HG02610 (cell line): ENCODE measurements at regions not wholly inside any gene's neighbourhood (a gene's known extent, or its start where the extent isn't known, plus 50 kb on each side); places are given as distances from the start of the nearest gene placed in this dataset.
"Not testable (repeated sequence)": the region's sequence is repeated elsewhere in the genome, so short reads cannot be mapped to it uniquely, and the experiment has no call there.

ENCODE experiments used
- ATAC-seq: cut with Tn5 transposase; IDR thresholded peaks from one replicate; pipeline ENCODE4 v1.9.1; 2021; ENCODE audit warnings: mild to moderate bottlenecking, moderate library complexity; ENCODE audit not compliant: unreplicated experiment

DNA sequence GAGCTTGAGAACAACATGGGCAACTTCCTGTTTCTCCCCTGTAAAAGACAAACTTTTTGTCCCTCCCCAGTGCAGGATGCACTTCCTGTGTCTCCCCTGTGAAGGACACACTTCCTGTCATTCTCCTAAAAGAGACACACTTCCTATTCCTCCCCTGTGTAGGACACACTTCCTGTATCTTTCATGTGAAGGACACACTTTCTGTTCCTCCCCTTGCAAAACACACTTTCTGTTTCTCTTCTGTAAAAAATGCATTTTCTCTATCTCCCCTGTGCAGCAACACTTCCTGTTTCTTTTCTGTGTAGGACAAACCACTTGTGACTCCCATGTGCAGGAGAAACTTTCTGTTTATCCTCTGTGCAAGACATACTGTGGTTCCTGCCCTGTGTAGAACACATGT, 488.6 kb upstream of the USP9Y start:
- no peak for ATAC-seq

DNA sequence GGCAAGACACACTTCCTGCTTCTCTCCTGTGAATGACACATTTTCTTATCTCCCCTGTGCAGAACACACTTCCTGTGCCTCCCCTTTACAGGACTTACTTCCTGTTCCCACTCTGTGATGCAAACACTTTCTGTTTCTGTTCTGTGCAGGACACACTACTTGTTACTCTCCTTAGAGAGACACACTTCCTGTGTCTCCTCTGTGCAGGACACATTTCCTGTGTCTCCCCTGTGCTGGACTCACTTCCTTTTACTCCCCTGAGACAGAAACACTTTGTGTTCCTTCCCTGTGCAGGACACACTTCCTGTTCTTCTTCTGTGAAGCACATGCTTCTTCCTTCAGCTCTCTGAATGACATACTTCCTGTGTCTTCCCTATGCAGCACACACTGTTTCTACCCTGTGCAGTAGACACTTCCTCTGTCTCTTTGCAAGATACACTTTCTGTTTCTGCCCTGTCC, 485.4 kb upstream of the USP9Y start:
- no peak for ATAC-seq

DNA sequence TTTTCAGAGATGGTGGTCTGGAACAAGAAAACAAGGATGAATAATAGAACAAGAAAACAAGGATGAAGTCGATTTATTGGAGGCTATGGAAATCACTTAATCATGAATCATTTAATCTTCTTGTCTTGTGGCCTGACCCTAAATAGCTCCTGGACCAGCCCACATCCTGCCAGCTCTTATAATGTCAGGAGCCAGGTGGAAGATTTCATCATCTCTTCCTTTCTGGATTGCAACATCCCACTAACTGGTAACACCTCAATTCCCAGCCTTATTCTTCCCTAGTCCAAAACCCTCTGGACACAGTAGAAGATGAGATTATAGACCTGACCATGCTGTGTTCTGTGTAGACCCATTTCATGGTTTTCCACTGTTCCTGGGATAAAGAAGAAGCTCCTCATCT, 470.1 kb upstream of the USP9Y start:
- ATAC-seq, result no peak

DNA sequence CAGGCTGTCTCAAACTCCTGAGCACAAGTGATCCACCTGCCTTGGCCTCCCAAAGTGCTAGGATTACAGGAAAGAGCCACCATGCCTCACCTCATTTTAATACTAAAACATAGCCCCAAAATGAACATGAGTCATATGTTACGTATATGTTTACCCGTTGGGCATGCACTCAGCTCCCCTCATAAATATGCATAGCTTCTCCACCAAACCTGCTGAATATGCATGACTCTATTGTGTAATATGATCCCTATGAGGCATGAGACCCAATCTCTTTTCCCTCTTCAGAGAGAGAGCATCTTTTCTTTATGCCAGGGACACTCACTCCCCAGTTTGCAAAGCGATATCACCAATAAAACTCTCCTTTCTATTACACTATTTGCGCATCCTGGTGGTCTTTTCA, 464.6 kb upstream of the USP9Y start:
- no peak for ATAC-seq

DNA sequence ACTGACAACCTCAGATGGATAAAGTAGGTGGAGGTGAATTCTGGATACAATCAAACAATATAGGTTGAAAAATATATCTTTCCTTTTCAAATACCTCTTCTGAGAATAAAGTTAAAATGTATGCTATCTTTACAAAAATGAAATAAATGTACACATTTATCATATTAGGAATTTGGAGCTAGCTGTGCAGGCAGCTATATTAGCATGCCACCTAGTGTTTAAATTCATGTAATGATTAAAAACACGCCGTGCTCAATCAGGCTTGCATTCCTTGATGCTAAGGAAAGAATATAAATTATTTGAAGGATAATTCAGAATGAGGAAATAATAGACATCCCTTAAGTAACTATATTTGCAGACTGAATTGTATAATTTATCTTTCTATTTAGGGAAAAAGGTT, 460.7 kb upstream of the USP9Y start:
- ATAC-seq, result not testable (repeated sequence)

DNA sequence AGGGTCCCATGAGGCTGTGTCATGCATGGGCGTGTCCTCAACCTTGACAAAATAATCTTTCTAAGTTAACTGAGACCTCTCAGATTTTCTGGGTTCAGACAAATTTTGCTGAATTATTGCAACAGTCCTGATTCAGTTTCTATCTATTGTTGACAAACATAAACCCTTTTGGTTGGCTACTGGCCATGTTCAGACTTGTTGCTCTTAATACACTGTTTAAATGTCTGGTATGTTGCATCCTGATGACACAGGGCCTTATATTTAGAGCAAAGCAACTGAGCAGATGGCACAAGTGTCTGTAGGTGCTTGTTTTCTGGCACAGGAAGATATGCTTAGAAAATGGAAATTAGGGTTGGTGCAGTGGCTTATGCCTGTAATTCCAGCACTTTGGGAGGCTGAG, 456.9 kb upstream of the USP9Y start:
- ATAC-seq, result no peak

DNA sequence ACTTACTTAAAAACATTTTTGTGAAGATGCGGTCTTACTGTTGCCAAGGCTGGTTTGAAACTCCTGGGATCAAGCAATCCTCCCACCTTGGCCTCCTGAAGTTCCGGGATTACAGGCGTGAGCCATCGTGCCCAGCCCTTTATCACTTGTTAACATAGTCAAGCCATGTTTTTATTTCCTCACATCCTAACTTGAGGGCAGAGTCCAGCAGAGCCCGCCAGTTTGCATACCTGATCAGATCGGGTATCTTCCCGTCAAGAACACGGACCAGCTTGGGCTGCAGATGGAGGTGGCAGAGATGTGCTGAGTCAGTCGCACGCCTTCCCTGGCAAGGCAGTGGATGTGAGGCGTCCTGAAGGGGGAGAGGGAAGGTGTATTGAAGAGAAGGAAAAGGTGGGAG, 447.3 kb upstream of the USP9Y start:
- no peak for ATAC-seq

DNA sequence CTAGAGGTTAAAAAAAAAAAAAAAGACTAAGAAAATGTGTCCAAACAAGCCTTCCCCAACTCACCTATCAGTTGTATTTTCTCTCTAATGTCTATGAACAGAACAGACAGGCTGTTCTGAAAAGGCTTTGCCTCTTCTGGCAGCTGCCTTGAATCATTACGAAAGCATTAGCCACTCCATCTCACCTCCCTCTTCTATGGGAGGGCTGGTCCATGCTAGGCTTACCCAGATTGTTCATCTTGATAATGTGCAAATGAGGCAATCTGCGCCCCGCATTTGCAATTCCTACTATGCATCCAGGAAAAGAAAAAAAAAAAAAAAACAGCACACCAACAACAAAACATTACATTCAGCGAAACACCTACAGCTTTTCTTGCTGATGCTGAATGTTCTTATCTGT, 429.9 kb upstream of the USP9Y start:
- no peak for ATAC-seq

DNA sequence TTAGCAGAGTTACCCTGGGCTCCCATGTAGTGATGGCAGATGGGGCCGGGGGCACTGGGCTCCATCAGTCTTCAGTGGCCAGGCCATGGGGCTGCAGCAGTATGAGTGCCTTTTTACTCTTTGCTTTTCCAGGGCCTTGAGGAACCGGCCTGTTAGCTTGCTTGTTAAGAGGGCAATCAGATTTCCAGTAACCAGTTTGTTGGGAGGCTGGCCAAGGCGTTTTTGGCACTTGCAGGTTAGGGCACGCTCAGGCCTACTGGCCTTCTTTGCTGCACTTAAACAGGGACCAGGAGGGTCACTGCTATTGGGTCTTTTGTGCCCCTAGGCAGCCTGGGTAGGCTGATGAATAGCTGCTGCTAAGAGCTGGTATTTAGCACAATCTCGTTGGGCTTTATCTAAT, 415.4 kb upstream of the USP9Y start:
- no peak for ATAC-seq

DNA sequence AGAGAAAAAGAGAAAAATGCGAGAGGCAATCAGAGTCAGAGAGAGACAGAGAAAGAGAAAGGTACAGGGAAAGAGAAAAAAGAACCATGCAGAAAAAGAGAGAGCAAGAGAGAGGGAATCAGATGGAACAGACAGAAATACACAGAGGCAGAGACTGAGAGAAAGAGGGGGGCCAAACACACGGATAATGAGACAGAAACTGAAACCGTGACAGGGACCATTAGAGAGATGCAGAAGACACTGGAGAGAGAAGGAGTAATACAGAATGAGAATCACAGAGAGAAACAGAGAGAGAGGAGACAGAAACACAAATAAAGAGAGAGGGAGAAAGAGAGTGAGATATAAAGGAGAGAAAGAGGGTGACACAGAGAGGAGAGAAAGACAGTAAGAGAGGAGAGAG, 412.1 kb upstream of the USP9Y start:
- no peak for ATAC-seq

DNA sequence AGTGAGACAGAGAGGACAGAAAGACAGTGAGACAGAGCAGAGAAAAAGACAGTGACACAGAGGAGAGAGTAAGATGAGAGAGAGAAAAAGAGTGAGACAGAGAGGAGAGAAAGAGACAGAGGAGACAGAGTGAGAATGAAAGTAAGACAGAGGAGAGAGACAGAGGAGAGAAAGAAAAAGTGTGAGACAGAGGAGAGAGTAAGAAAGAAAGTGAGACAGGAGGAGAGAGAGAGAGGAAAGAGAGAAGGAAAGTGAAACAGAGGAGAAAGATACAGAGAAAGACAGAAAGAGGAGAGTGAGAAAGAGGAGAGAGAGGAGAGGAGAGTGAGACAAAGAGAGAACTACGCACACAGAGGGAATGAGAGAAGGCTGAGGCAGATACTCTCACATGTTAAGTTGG, 411.6 kb upstream of the USP9Y start:
- no peak for ATAC-seq

DNA sequence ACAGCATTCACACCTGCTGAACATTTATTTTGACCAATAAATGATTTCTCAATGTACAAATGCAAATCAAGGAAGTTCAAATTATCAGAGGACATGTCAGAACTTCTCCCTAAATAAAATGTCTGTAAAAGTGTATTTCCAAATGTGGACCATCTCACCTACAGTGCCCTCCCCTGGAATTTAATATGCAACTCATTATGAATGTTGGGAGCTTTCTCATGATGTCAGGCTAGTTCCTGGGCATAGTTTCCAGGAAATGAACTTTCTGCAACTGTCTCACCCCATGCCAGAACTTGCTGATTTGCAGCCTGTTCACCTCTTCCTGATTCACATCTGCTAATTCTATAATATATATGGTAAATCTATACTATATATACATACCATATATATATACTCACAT, 408.5 kb upstream of the USP9Y start:
- no peak for ATAC-seq

DNA sequence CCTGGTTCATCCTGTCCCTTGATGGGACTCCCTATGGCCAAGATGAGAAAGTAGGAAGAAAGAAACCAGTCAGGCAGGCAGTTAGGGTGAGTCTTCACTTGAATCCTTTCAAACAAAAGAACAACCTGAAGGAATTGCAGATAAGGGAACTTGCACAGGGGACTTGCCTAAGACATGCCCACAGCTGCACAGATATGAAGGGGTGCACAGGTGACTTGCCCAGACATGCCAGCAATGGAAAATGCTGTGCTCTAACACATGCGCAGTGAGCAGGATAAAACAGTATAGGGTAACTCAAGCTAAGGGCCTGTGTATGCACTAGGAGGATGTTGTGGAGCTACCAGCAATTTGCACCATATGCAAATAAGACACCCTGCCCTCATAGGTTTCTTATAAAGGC, 404.6 kb upstream of the USP9Y start:
- ATAC-seq, result no peak

DNA sequence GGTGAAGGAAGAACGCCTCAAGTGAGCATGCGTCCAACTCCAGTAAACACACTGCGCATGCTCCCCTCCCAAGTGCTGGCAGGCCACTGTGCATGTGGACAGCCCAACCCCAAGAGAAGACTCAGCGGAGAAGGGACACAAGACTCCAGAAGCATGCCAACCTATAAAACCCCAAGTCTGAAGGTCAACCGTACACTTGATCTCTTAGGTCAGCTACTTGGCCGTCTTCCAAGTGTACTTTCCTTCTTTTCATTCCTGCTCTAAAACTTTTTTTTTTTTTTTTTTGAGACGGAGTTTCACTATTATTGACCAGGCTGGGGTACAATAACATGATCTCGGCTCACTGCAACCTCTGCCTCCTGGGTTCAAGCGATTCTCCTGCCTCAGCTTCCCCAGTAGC, 401.2 kb upstream of the USP9Y start:
- not testable (repeated sequence) for ATAC-seq

DNA sequence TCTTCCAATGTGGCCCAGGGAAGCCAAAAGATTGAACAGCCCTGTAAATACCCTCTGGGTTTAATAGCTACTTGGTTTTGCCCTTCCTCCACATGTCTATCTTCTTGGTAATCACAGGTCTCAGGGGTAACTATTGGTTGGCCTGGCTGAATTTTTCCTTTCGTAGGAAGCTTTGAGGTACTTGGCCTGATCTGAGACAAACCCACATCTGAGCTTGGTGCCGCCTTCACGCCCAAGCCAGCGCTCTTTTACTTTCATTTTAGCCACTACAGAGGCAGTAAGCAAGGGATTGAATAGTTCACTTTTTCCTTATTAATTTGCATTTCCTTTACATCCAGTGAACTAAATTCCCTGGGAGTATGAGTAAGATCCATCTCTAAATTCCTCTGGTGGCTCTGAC, 397.6 kb upstream of the USP9Y start:
- peak; percentile 90 for ATAC-seq

DNA sequence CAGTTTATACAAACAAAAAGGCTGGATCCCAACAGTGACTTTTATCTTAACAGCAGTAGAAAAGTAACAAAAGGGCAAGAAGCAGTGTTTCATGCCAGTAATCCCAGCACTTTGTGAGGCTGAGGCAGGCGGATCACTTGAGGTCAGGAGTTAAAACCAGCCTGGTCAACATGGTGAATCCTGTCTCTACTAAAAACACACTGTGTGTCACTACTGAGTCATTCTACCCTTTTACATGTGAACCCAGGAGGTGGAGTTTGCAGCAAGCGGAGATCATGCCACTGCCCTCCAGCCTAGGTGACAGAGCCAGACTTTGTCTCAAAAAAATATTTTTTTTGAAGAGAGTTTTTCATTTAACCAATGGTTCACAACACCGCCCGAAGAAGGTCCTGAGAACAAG, 395.6 kb upstream of the USP9Y start:
- ATAC-seq, result no peak

DNA sequence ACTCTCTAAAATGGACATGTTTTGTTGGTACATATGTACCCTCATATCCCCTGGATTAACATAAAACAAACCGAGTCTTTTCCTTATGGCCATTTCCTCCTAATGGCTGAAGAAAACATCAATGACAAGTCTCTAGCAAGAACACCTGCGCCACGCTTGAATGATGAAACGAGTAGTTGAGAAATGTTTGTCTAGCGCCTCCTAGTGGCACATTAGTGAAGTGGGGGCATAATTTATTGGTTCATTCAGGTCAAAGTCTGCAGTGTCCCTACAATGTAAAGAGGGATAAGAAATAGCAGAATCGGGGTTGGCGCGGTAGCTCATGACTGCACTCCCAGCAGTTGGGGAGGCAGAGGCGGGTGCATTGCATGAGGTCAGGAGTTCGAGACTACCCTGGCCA, 391.8 kb upstream of the USP9Y start:
- ATAC-seq, result no peak

DNA sequence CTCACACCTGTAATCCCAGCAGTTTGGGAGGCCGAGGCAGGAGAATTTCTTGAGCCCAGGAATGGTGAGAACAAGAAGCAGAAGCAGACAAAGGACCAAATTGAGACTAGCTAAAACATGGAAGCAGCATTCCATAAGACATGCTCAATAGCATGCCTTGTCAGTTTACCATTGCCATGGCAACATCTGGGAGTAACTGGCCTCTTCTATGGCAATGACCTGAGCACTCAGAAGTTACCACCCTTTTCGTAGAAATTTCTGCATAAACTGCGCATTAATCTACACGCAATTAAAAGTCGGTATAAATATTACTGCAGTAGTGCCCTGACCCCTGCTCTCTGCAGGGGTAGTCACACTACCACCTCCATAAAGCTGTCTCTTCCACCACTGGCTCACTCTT, 390.2 kb upstream of the USP9Y start:
- no peak for ATAC-seq

DNA sequence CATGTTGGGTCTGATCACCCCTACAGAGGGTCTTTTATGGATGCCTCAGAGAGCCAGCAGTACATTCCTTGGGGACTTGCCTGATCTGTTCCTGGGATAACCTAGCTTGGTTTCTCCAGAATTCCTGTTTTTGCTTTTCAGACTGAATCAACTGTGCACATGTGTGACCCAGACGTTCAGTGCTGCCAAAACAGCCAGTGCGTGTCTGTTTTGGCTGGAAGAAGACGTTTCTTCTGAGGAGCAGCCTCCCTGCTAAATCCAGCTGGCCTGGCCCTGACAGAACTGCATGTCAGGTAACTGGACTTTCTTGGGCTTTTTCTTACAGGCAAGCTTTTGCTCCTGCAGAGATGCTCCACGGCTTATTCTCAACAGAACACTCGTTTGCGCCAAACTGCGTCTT, 373.3 kb upstream of the USP9Y start:
- no peak for ATAC-seq

DNA sequence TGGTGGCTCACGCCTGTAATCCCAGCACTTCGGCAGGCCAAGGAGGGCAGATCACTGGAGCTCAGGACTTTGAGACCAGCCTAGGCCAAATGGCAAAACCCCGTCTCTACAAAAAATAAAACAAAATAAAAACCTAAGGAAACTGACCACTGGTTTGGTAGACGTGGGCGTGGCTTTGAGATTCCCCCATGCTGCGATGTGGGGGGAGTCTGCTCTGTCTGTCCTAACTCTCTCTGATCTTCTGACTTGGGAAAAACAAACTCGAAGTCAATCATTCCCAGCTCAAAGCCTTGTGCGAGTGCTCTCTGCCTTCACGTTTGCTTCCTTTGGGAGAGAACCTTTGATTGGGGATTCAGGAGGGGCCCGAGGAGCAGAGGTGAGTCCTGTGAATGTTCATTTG, 369.1 kb upstream of the USP9Y start:
- ATAC-seq, result not testable (repeated sequence)

DNA sequence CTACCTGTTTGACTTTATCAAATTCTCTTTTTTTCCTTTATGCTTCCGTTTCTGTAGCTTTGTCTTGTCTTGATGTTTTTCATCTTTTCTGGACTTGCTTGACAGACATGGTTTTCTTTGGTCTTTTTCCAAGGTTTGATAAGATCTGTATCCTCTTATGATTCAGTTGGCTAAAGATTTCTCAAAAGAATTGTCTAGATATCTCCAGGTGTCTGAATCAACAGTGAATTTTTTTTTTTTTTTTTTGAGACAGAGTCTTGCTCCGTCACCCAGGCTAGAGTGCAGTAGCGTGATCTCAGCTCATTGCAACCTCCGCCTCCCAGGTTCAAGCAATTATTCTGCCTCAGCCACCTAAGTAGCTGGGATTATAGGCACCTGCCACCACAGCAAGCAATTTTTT, 357.8 kb upstream of the USP9Y start:
- no peak for ATAC-seq

DNA sequence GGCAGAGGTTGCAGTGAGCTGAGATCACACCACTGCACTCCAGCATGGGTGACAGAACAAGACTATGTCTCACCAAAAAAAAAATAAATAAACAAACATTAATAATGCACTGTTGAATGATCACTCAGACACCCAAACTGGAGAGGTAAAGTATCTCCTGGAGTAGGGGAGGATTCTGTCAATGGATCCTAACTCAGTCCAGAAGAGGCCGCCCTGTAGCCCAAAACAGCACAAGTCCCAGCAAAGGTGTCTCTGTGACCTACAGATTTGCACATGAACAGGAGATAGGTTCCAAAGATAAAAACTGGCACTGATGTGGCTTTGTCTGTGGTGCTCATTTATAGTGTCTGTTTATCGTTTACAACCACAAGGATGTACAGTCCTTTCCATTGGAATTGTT, 352.9 kb upstream of the USP9Y start:
- no peak for ATAC-seq

DNA sequence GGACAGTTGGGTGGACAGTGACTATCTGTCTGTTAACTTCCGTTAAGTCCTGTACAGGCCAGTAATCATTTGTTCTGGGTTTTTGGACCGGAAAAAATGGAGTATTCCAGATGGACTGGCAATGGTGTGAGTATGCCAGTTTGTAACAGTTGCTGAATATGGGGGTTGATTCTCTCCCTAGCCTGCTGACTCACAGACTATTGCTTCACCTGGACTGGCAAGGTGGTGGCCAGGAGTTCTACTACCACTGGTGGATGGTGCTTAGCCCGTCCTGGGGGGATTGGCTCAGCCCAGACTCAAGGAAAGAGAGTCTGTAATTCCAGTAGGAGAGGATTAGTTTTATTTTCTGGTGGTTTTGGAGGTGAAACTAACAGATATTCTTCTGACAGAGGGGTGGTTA, 343.8 kb upstream of the USP9Y start:
- ATAC-seq, result no peak

DNA sequence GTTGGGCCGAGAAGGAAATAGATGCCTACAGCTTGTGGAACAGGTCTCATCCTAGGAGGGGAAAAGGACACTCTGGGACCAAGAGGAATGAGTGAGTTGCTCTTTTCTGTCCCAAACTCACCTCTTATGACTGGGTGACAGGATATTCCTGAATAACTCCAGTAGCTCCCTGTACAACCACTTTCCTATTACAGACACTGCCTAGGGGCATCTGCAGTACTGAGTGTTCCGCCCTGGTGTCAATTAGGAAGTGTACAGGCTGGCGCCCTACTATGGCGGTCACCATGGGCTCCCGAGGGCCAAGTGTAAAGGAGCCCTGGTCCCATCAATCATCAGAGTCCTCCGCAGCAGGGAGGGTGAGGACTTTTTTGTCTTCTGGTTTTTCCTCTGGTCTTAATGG, 343.4 kb upstream of the USP9Y start:
- ATAC-seq, result no peak
